Right cardiac atrium (tissue), 5 donors: ENCODE measurements at regions not wholly inside any gene's neighbourhood (a gene's known extent, or its start where the extent isn't known, plus 50 kb on each side); places are given as distances from the start of the nearest gene placed in this dataset.
A peak's percentile ranks its signal among the peaks of the same experiment; 100 is the strongest.
"Not testable (repeated sequence)": the region's sequence is repeated elsewhere in the genome, so short reads cannot be mapped to it uniquely, and the experiment has no call there.

ENCODE experiments used
- ATAC-seq, 2 donors: fragments of 200-7000 bp; cut with Tn5 transposase; one replicate each; pipeline versions ENCODE4 v1.8.0 to v1.9.1; 2020; ENCODE audit warnings: moderate library complexity in 2 of 2, mild to moderate bottlenecking in 1 of 2
- DNase-seq, 3 donors: peaks; one replicate each; pipeline ENCODE4 v3.0.0-alpha.2; 2020
- H3K27ac ChIP-seq: one replicate; pipeline ENCODE4 v1.5.1; 2013; ENCODE audit warnings: mild to moderate bottlenecking, low read length, control low read depth, moderate library complexity
- H3K27me3 ChIP-seq: one replicate; pipeline ENCODE4 v1.6.1; 2013; ENCODE audit not compliant: control insufficient read depth, insufficient read depth
- H3K4me1 ChIP-seq: one replicate; pipeline ENCODE4 v1.6.1; 2013; ENCODE audit warnings: low read length; ENCODE audit not compliant: control insufficient read depth, insufficient read depth
- H3K4me3 ChIP-seq: one replicate; pipeline ENCODE4 v1.5.1; 2013; ENCODE audit warnings: low read length, control low read depth
- H3K9me3 ChIP-seq: one replicate; pipeline ENCODE4 v1.6.1; 2013; ENCODE audit warnings: low read length; ENCODE audit not compliant: control insufficient read depth
- WGBS: extraction: QIAGEN DNeasy Blood & Tissue Kit; methylation state at CpG from one replicate; pipeline ENCODE4 v1.1.7; 2013; 5-methylcytosine and 5-hydroxymethylcytosine counted together
- intact Hi-C, 4 donors: fragments of 100-400 bp; cut with DNase I; formaldehyde crosslinking; loops; one replicate each; pipeline versions ENCODE4 v1.11.0 to v1.14.0; 2022 to 2023
- donor health status: healthy with polysubstance abuse.
- donor health status: DM: no; HTN: yes; CAD: no.
- donor health status: DM: no; HTN: no; CAD: no.
- donor health status: DM: no; HTN: yes; CAD: no; lungs with severe emphysema.
- donor health status: DM: yes; HTN: yes; CAD: no.

- H3K27me3 ChIP-seq, H3K27ac ChIP-seq, intact Hi-C loops, H3K9me3 ChIP-seq, H3K4me1 ChIP-seq, ATAC-seq, H3K4me3 ChIP-seq: not testable (repeated sequence)
- peak in 1 of 3 donors; percentile 20 for DNase-seq
- 84% methylated on average over 25 of the region's 26 CpGs for WGBS
These were observed 413.5 kb upstream of the POTED start for GRCh38 chr21:13196111-13196510.

DNA sequence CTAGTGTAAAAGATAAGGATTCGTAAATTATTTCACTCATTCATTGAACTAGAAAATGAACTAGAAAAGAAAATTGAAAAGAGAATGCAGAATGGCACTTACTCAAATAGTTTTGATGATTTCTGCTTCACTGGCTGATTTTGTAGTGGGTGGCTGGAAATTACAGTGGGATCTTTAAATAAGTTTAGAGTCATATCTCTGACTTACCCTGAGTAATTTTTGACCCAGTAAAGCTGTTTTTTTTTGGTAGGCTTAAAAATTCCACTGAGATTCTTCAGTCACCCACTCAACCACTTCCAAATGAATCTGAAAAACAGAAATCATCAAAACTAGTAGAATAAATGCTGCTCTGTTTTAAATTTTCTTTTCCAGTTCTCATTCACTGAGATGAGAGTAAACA is 404.2 kb upstream of the POTED start:
- peak in 1 of 2 donors; percentile 29 for ATAC-seq
- H3K27me3 ChIP-seq, intact Hi-C loops, H3K4me1 ChIP-seq, DNase-seq, H3K27ac ChIP-seq, H3K4me3 ChIP-seq, H3K9me3 ChIP-seq: not testable (repeated sequence)
- no CpG with 5 or more reads among the region's 1 CpG for WGBS
